Progenitor cell of endocrine pancreas (in vitro differentiated cells): ENCODE measurements at regions not wholly inside any gene's neighbourhood (a gene's known extent, or its start where the extent isn't known, plus 50 kb on each side); places are given as distances from the start of the nearest gene placed in this dataset.

ENCODE experiments used
- DNase-seq: peaks from one replicate; pipeline ENCODE4 v3.0.0; 2021; ENCODE audit warnings: low spot score; ENCODE audit not compliant: unreplicated experiment
- H3K27ac Mint-ChIP-seq: 2 replicates; pipeline ENCODE4 v1.8.0; 2021; ENCODE audit warnings: mild to moderate bottlenecking, moderate library complexity, mixed read lengths
- H3K27me3 Mint-ChIP-seq: 2 replicates; pipeline ENCODE4 v1.8.0; 2021; ENCODE audit warnings: mixed read lengths
- H3K36me3 Mint-ChIP-seq: 2 replicates; pipeline ENCODE4 v1.8.0; 2022; ENCODE audit warnings: mixed read lengths; ENCODE audit not compliant: insufficient read depth
- H3K4me1 Mint-ChIP-seq: 2 replicates; pipeline ENCODE4 v1.8.0; 2021; ENCODE audit warnings: low read depth, mixed read lengths
- H3K4me3 Mint-ChIP-seq: 2 replicates; pipeline ENCODE4 v1.8.0; 2021; ENCODE audit warnings: low read depth, mild to moderate bottlenecking, moderate library complexity, mixed read lengths
- H3K9me3 Mint-ChIP-seq: 2 replicates; pipeline ENCODE4 v1.8.0; 2021; ENCODE audit warnings: low read depth, mixed read lengths
- CTCF ChIP-seq: fragments of 200-600 bp; sonication (generic); IDR thresholded peaks from one replicate; pipeline ENCODE4 v1.5.0; 2021; ENCODE audit warnings: antibody characterized with exemption, mild to moderate bottlenecking; ENCODE audit not compliant: unreplicated experiment

- no peak for TF ChIP-seq CTCF
- H3K9me3 Mint-ChIP-seq = peaks cover 6% of the 10 kb centered on the region
- H3K4me3 Mint-ChIP-seq = no peak overlapping the region
- no peaks in the 10 kb centered on the region for H3K4me1 Mint-ChIP-seq
- no peak for DNase-seq
- no peaks in the 10 kb centered on the region for H3K27me3 Mint-ChIP-seq
- no peaks in the 10 kb centered on the region for H3K36me3 Mint-ChIP-seq
- no peak overlapping the region for H3K27ac Mint-ChIP-seq
Measured at GRCh38 chr14:38818555-38818954, 284.5 kb downstream of the SEC23A start.

- Mint-ChIP-seq H3K27ac (peak overlapping the region; percentile 75), H3K4me1 (peaks cover 4% of the 10 kb centered on the region), H3K4me3 (no peak overlapping the region), H3K9me3 (peaks cover 22% of the 10 kb centered on the region), H3K27me3 (no peaks in the 10 kb centered on the region), H3K36me3 (peaks cover 4% of the 10 kb centered on the region)
- DNase-seq = no peak
- peak; percentile 23 for TF ChIP-seq CTCF
Measured at GRCh38 chr14:38808734-38809455, 294.1 kb downstream of the SEC23A start.

- Mint-ChIP-seq H3K27me3 (no peaks in the 10 kb centered on the region), H3K27ac (no peak overlapping the region), H3K4me1 (no peaks in the 10 kb centered on the region), H3K9me3 (peaks cover 26% of the 10 kb centered on the region), H3K4me3 (no peak overlapping the region), H3K36me3 (peaks cover 4% of the 10 kb centered on the region)
- TF ChIP-seq CTCF = no peak
- DNase-seq = no peak
Measured at GRCh38 chr14:38799671-38800070, 303.4 kb downstream of the SEC23A start.

GRCh38 chr14:38794677-38795076 lies 308.4 kb downstream of the SEC23A start:
- DNase-seq = no peak
- no peaks in the 10 kb centered on the region for H3K36me3 Mint-ChIP-seq
- no peaks in the 10 kb centered on the region for H3K4me1 Mint-ChIP-seq
- H3K4me3 Mint-ChIP-seq = no peak overlapping the region
- H3K9me3 Mint-ChIP-seq = no peaks in the 10 kb centered on the region
- TF ChIP-seq CTCF = no peak
- peaks cover 3% of the 10 kb centered on the region for H3K27me3 Mint-ChIP-seq
- no peak overlapping the region for H3K27ac Mint-ChIP-seq

GRCh38 chr14:38791862-38792261 lies 311.2 kb downstream of the SEC23A start:
- Mint-ChIP-seq H3K27me3 (peaks cover 3% of the 10 kb centered on the region), H3K36me3 (no peaks in the 10 kb centered on the region), H3K27ac (no peak overlapping the region), H3K4me3 (no peak overlapping the region), H3K4me1 (no peaks in the 10 kb centered on the region), H3K9me3 (no peaks in the 10 kb centered on the region)
- TF ChIP-seq CTCF = no peak
- no peak for DNase-seq
